K562 (cell line): ENCODE measurements at regions not wholly inside any gene's neighbourhood (a gene's known extent, or its start where the extent isn't known, plus 50 kb on each side); places are given as distances from the start of the nearest gene placed in this dataset.

Experiments used
- ATAC-seq: fragments of 200-7000 bp; cut with Tn5 transposase; 3 replicates; pipeline ENCODE4 v1.9.1; 2020; ENCODE audit warnings: moderate library complexity
- BruUV-seq: library from RNA; stranded (reverse); fragments of 400-500 nt; replicated peaks from 2 replicates; lab custom pipeline; 2021; lab: Mats Ljungman, UMichigan
- CTCF ChIA-PET: fragments of 300-600 bp; formaldehyde crosslinking; extraction: SDS; loops from one replicate; lab custom pipeline; 2021; ENCODE audit warnings: low intra/inter-chr PET ratio; lab: Yijun Ruan, JAX
- POLR2A ChIA-PET: fragments of 300-600, 350-650 bp; sonication (Branson Sonifier 250); formaldehyde crosslinking; extraction: SDS; loops from one replicate; lab custom pipeline; 2021; ENCODE audit warnings: antibody characterized with exemption, inconsistent platforms; lab: Yijun Ruan, JAX
- DNase-seq, 4 experiments: peaks; one replicate each; pipeline versions ENCODE4 v3.0.0 to v3.0.0-alpha.2; 2011 to 2018; ENCODE audit warnings: low spot score in 3 of 4, mixed read lengths in 3 of 4; ENCODE audit errors: extremely low read depth in 1 of 4
- FAIRE-seq: peaks from 2 replicates; lab custom pipeline; 2011; peaks lifted over from hg19 to GRCh38; lab: Jason Lieb, UNC
- H2AFZ ChIP-seq: 2 replicates; pipeline ENCODE4 v1.6.0; 2011; ENCODE audit warnings: low read depth, low read length, control low read depth, inconsistent platforms
- H3K27ac ChIP-seq: fragments of 200-600 bp; 3 replicates; pipeline ENCODE4 v1.8.0; 2011; ENCODE audit warnings: low read depth, mild to moderate bottlenecking, control low read depth, inconsistent platforms, low read length, moderate library complexity, mixed read lengths; ENCODE audit errors: extremely low read depth
- H3K27me3 ChIP-seq, 2 experiments: fragments of 300-600 bp in 1 of 2; 2 replicates in 1 of 2; 3 replicates in 1 of 2; pipeline versions ENCODE4 v1.6.0 to v1.8.0; 2011; ENCODE audit warnings: inconsistent platforms in 2 of 2, low read length in 2 of 2, mild to moderate bottlenecking in 1 of 2, mixed read lengths in 1 of 2, moderate library complexity in 1 of 2; ENCODE audit not compliant: control insufficient read depth in 2 of 2, insufficient read depth in 2 of 2
- H3K36me3 ChIP-seq: fragments of 300-600 bp; 3 replicates; pipeline ENCODE4 v1.8.0; 2011; ENCODE audit warnings: mild to moderate bottlenecking, low read length, inconsistent platforms; ENCODE audit not compliant: control insufficient read depth, insufficient read depth
- H3K4me1 ChIP-seq, 2 experiments: fragments of 200-600 bp in 1 of 2; replicated peaks in 1 of 2; 2 replicates in 1 of 2; 3 replicates in 1 of 2; pipeline versions ENCODE4 v1.5.1 to v1.8.0; 2011; ENCODE audit warnings: inconsistent platforms in 2 of 2, low read length in 2 of 2, mild to moderate bottlenecking in 1 of 2, mixed read lengths in 1 of 2, moderate library complexity in 1 of 2; ENCODE audit not compliant: control insufficient read depth in 2 of 2, insufficient read depth in 2 of 2
- H3K4me2 ChIP-seq: 2 replicates; pipeline ENCODE4 v1.6.1; 2011; ENCODE audit warnings: low read length, control low read depth, inconsistent platforms, mixed read lengths; ENCODE audit not compliant: insufficient read depth
- H3K4me3 ChIP-seq: fragments of 200-600 bp; sonication (generic), shearing (Covaris generic); 2 replicates; pipeline ENCODE4 v1.5.1; 2016; ENCODE audit warnings: control low read depth, inconsistent platforms
- H3K79me2 ChIP-seq: fragments of 200-600 bp; 3 replicates; pipeline ENCODE4 v1.8.0; 2011; ENCODE audit warnings: low read length, inconsistent platforms; ENCODE audit not compliant: control insufficient read depth, insufficient read depth
- H3K9ac ChIP-seq, 2 experiments: 2 replicates each; pipeline versions ENCODE4 v1.6.0 to v1.6.1; 2011; ENCODE audit warnings: low read depth in 2 of 2, low read length in 2 of 2, control low read depth in 1 of 2, inconsistent platforms in 1 of 2, mild to moderate bottlenecking in 1 of 2, mixed read lengths in 1 of 2; ENCODE audit not compliant: insufficient read depth in 1 of 2
- H3K9me1 ChIP-seq: one replicate; pipeline ENCODE4 v1.6.0; 2011; ENCODE audit warnings: inconsistent platforms, mild to moderate bottlenecking, low read length, moderate library complexity; ENCODE audit not compliant: control insufficient read depth, insufficient read depth
- H3K9me3 ChIP-seq: replicated peaks from 2 replicates; pipeline ENCODE4 v1.5.1; 2011; ENCODE audit warnings: low read depth, low read length, inconsistent platforms; ENCODE audit not compliant: control insufficient read depth, insufficient read depth
- H4K20me1 ChIP-seq: replicated peaks from 2 replicates; pipeline ENCODE4 v1.6.1; 2011; ENCODE audit warnings: low read length, inconsistent platforms, mixed read lengths; ENCODE audit not compliant: control insufficient read depth, insufficient read depth
- DNMT1 ChIP-seq: fragments of 450-650 bp; IDR thresholded peaks from 2 replicates; pipeline ENCODE4 v1.6.1; 2016; ENCODE audit warnings: antibody characterized with exemption, mild to moderate bottlenecking
- MCM5 ChIP-seq: fragments of 450-650 bp; IDR thresholded peaks from 2 replicates; pipeline ENCODE4 v1.6.1; 2016; ENCODE audit warnings: low read depth
- NBN ChIP-seq: fragments of 450-650 bp; IDR thresholded peaks from 2 replicates; pipeline ENCODE4 v1.6.1; 2016; ENCODE audit warnings: low read depth, mild to moderate bottlenecking
- SP2 ChIP-seq: IDR thresholded peaks from 2 replicates; pipeline ENCODE4 v1.6.1; 2011; ENCODE audit warnings: mild to moderate bottlenecking, low read depth, low read length, moderate library complexity; ENCODE audit not compliant: poor library complexity, severe bottlenecking; ENCODE audit errors: extremely low read depth
- TCF7 ChIP-seq: sonication (generic); IDR thresholded peaks from 2 replicates; pipeline ENCODE4 v1.6.1; 2016; ENCODE audit warnings: antibody characterized with exemption, borderline replicate concordance
- TSC22D4 ChIP-seq: fragments of 450-650 bp; IDR thresholded peaks from 2 replicates; pipeline ENCODE4 v1.6.1; 2016; ENCODE audit warnings: missing genetic modification characterization, missing biosample characterization, control low read depth
- ZKSCAN1 ChIP-seq: fragments of 150-350 bp; IDR thresholded peaks from 2 replicates; pipeline ENCODE4 v1.6.1; 2016; ENCODE audit warnings: low read depth, low read length
- ZNF232 ChIP-seq: sonication (generic); formaldehyde crosslinking; IDR thresholded peaks from 2 replicates; pipeline ENCODE4 v1.8.0; 2022; ENCODE audit warnings: mild to moderate bottlenecking, missing genetic modification reagents
- WGBS: fragments of 100-300 bp; shearing (Covaris generic); methylation state at CpG from one replicate; pipeline ENCODE4 v1.1.6; 2016; ENCODE audit warnings: low coverage, mixed read lengths; ENCODE audit not compliant: insufficient coverage; ENCODE audit errors: missing lambda C conversion rate; 5-methylcytosine and 5-hydroxymethylcytosine counted together
- in situ Hi-C: fragments of 300-500 bp; cut with MboI; formaldehyde crosslinking; loops from 4 replicates; pipeline ENCODE4 v1.15.0; 2018; ENCODE audit warnings: inconsistent platforms, mixed read lengths
- intact Hi-C: fragments of 100-400 bp; cut with micrococcal nuclease; formaldehyde crosslinking; loops from 2 replicates; pipeline ENCODE4 v1.14.2; 2022
- TF ChIP-seq, protein P1 (sequence below): fragments of 250-450 bp; sonication (Bioruptor Pico); IDR thresholded peaks from 2 replicates; pipeline ENCODE4 v1.4.0; 2020
- TF ChIP-seq, protein P2 (sequence below): fragments of 450-650 bp; IDR thresholded peaks from 2 replicates; pipeline ENCODE4 v1.6.1; 2016; ENCODE audit warnings: mild to moderate bottlenecking
- TF ChIP-seq, protein P3 (sequence below): fragments of 450-650 bp; IDR thresholded peaks from 2 replicates; pipeline ENCODE4 v1.6.1; 2017; ENCODE audit warnings: antibody characterized with exemption

DNA sequence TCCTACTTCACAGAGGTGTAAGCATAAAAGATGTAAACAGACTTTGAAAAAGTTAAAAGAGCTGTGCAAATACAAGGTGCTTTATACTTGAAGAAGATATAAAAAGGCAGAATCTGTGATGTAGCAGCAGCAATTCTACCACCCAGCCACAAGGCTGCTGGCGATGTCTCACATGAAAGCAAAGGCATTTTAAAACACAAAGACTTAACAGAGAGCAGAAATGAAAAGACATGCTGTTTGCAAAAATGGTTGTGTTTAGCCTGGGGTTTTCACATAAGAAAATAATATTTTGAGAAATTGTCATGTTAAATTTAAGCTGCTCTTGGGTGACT is 85.5 kb upstream of the ZNF800 start (continued):
- TF ChIP-seq, protein P1, sequence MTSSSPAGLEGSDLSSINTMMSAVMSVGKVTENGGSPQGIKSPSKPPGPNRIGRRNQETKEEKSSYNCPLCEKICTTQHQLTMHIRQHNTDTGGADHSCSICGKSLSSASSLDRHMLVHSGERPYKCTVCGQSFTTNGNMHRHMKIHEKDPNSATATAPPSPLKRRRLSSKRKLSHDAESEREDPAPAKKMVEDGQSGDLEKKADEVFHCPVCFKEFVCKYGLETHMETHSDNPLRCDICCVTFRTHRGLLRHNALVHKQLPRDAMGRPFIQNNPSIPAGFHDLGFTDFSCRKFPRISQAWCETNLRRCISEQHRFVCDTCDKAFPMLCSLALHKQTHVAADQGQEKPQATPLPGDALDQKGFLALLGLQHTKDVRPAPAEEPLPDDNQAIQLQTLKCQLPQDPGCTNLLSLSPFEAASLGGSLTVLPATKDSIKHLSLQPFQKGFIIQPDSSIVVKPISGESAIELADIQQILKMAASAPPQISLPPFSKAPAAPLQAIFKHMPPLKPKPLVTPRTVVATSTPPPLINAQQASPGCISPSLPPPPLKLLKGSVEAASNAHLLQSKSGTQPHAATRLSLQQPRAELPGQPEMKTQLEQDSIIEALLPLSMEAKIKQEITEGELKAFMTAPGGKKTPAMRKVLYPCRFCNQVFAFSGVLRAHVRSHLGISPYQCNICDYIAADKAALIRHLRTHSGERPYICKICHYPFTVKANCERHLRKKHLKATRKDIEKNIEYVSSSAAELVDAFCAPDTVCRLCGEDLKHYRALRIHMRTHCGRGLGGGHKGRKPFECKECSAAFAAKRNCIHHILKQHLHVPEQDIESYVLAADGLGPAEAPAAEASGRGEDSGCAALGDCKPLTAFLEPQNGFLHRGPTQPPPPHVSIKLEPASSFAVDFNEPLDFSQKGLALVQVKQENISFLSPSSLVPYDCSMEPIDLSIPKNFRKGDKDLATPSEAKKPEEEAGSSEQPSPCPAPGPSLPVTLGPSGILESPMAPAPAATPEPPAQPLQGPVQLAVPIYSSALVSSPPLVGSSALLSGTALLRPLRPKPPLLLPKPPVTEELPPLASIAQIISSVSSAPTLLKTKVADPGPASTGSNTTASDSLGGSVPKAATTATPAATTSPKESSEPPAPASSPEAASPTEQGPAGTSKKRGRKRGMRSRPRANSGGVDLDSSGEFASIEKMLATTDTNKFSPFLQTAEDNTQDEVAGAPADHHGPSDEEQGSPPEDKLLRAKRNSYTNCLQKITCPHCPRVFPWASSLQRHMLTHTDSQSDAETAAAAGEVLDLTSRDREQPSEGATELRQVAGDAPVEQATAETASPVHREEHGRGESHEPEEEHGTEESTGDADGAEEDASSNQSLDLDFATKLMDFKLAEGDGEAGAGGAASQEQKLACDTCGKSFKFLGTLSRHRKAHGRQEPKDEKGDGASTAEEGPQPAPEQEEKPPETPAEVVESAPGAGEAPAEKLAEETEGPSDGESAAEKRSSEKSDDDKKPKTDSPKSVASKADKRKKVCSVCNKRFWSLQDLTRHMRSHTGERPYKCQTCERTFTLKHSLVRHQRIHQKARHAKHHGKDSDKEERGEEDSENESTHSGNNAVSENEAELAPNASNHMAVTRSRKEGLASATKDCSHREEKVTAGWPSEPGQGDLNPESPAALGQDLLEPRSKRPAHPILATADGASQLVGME (CRISPR knock-in tag): no peak
- no peak for TF ChIP-seq SP2

DNA sequence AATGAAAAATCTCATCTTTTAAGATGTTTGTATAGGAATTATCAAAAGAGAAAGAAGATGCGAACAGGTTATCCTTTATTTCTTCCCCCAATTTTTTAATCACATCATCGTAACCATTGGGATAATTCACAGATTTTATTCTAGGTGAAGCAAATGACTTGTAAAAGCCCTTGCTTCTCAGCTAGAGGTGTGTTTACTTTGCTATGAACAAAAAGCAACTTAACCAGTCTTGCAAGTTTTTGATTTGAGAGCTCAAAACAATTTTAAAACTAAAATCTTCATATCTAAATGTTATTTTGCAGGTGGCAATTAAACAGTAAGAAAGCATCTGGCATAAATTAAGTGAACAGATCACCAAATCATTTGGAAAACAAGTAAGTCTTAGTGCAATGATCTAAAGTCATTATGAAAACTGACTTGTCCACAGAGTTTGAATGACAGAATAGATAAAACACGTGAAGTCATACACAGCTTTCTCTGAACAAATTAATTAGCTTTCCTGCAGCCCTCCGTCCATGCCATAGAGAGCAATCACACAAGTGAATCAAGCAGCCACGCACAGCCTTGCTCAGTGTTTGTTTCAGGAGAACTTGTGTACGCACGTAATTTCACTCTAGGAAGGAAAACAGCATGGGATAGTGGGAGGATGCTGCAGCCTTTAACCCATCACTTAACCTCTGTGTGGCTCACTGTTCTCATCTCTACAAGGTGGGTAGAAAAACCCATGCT is 85.0 kb upstream of the ZNF800 start:
- in situ Hi-C loops: no loop called here
- ChIA-PET CTCF (no interaction called here), POLR2A (no interaction called here)
- Histone ChIP-seq H4K20me1 (peaks cover 4% of the 10 kb centered on the region; the same call in 1 of the 2 replicates), H3K27ac (no peak overlapping the region), H3K9me3 (no peaks in the 10 kb centered on the region), H3K4me2 (no peak overlapping the region), H3K27me3 (no peaks in the 10 kb centered on the region), H3K4me1 (no peaks in the 10 kb centered on the region), H3K4me3 (no peak overlapping the region), H3K36me3 (no peaks in the 10 kb centered on the region), H3K9ac (no peak overlapping the region), H3K9me1 (no peaks in the 10 kb centered on the region), H3K79me2 (no peaks in the 10 kb centered on the region), H2AFZ (no peak overlapping the region)
- BruUV-seq: no TSS peak
- ATAC-seq: no peak
- no peak for DNase-seq
- intact Hi-C loops: no loop called here
- FAIRE-seq: no peak
- WGBS: 2% methylated on average over 7 of the region's 7 CpGs
- TF ChIP-seq MCM5 (no peak), NBN (no peak), TSC22D4 (tag) (no peak), TCF7 (no peak), DNMT1 (no peak), ZNF232 (CRISPR knock-in tag) (no peak), ZKSCAN1 (no peak)
- TF ChIP-seq, protein P2, sequence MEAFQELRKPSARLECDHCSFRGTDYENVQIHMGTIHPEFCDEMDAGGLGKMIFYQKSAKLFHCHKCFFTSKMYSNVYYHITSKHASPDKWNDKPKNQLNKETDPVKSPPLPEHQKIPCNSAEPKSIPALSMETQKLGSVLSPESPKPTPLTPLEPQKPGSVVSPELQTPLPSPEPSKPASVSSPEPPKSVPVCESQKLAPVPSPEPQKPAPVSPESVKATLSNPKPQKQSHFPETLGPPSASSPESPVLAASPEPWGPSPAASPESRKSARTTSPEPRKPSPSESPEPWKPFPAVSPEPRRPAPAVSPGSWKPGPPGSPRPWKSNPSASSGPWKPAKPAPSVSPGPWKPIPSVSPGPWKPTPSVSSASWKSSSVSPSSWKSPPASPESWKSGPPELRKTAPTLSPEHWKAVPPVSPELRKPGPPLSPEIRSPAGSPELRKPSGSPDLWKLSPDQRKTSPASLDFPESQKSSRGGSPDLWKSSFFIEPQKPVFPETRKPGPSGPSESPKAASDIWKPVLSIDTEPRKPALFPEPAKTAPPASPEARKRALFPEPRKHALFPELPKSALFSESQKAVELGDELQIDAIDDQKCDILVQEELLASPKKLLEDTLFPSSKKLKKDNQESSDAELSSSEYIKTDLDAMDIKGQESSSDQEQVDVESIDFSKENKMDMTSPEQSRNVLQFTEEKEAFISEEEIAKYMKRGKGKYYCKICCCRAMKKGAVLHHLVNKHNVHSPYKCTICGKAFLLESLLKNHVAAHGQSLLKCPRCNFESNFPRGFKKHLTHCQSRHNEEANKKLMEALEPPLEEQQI: no peak
- TF ChIP-seq, protein P3, sequence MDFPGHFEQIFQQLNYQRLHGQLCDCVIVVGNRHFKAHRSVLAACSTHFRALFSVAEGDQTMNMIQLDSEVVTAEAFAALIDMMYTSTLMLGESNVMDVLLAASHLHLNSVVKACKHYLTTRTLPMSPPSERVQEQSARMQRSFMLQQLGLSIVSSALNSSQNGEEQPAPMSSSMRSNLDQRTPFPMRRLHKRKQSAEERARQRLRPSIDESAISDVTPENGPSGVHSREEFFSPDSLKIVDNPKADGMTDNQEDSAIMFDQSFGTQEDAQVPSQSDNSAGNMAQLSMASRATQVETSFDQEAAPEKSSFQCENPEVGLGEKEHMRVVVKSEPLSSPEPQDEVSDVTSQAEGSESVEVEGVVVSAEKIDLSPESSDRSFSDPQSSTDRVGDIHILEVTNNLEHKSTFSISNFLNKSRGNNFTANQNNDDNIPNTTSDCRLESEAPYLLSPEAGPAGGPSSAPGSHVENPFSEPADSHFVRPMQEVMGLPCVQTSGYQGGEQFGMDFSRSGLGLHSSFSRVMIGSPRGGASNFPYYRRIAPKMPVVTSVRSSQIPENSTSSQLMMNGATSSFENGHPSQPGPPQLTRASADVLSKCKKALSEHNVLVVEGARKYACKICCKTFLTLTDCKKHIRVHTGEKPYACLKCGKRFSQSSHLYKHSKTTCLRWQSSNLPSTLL: no peak
